Adrenal gland (tissue), 5 donors: ENCODE measurements at regions not wholly inside any gene's neighbourhood (a gene's known extent, or its start where the extent isn't known, plus 50 kb on each side); places are given as distances from the start of the nearest gene placed in this dataset.

ENCODE experiments used
- POLR2A ChIP-seq, 2 donors: fragments of 450-650 bp; IDR thresholded peaks; one replicate each; pipeline ENCODE4 v1.6.1; 2017; ENCODE audit warnings: antibody characterized with exemption in 2 of 2, mild to moderate bottlenecking in 2 of 2, moderate library complexity in 1 of 2
- TF ChIP-seq, protein P1 (sequence below), 6 experiments: fragments of 450-650 bp in 4 of 6; fragments of 200-600 bp in 2 of 6; sonication (generic) in 1 of 6; IDR thresholded peaks; 1 replicate in 5 of 6; 2 replicates in 1 of 6; pipeline versions ENCODE4 v1.5.1 to v1.8.0; 2016 to 2021; ENCODE audit warnings: antibody characterized with exemption in 6 of 6, mild to moderate bottlenecking in 2 of 6, moderate library complexity in 1 of 6
- donor health status: DM: no; HTN: no; CAD: no.

DNA sequence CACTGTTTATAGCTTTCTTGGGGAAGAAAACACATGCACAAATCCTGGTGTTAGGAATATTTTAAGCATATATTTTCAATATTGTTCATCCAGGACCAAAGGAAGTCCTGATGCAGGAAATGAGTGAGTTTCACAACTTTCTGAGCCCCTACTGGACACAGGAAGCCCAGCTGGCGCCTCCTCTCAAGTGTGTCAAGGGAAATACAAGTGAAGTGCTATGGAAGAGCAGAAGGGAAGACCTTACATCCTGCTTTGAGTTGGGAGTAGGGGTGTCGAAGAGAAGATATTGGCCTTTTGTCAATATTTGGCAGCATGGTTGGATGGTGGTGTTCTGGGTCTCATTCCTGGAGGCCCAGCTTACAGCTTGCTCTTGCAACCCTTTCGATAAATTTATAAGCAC, 66.1 kb upstream of the ZDHHC17 start:
- TF ChIP-seq, protein P1, sequence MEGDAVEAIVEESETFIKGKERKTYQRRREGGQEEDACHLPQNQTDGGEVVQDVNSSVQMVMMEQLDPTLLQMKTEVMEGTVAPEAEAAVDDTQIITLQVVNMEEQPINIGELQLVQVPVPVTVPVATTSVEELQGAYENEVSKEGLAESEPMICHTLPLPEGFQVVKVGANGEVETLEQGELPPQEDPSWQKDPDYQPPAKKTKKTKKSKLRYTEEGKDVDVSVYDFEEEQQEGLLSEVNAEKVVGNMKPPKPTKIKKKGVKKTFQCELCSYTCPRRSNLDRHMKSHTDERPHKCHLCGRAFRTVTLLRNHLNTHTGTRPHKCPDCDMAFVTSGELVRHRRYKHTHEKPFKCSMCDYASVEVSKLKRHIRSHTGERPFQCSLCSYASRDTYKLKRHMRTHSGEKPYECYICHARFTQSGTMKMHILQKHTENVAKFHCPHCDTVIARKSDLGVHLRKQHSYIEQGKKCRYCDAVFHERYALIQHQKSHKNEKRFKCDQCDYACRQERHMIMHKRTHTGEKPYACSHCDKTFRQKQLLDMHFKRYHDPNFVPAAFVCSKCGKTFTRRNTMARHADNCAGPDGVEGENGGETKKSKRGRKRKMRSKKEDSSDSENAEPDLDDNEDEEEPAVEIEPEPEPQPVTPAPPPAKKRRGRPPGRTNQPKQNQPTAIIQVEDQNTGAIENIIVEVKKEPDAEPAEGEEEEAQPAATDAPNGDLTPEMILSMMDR (IDR thresholded peaks at IDR 0.05): no peak
- TF ChIP-seq POLR2A (IDR thresholded peaks at IDR 0.05): no peak
